ENCODE measurements at regions not wholly inside any gene's neighbourhood (a gene's known extent, or its start where the extent isn't known, plus 50 kb on each side); places are given as distances from the start of the nearest gene placed in this dataset.
"Not testable (repeated sequence)": the region's sequence is repeated elsewhere in the genome, so short reads cannot be mapped to it uniquely, and the experiment has no call there.

DNA sequence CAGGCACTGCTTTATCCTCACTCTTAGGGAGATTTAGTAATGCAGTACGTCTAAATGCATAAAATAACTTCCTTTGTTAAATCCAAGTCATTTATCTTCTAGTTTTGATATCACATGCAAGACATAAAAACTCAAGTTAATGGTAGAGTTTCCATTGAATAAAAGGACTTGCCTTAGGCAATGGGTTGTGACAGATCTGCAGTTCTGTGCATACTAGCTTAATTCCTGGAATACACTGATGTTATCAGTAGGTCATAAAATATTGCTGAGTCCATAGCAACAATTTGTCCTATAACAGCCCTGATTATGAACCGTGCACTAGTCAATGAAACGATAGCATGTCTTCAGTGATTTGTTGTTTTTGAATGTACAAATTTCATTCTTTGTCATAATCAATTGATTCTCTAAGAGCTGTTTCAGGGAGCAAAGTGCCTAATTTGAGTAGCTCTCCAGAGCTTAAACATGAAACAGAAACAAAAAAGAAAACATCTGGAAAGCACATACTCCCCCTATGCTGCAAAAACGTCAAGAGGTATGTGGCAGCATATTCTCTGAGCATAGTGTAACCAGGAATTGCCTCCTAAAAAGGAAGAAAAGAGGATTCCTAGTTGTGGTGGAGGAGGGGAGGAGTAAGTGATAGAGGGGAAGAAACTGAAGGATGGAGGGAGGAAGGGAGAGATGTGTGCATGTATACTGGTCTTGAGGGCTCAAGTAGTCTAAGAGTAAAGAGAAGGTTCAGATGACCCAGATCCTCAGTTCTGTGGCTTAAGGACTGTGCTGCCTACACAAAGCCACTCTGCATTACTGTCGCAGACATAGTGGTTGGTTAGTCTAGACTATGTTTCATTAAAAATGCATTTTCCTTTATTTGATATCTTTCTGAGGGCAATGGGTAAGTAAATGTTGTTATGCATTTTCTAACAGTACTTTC lies 589.2 kb downstream of the PRR16 start:
- ChIA-PET POLR2A (no interaction called here), CTCF (no interaction called here)
- DNase-seq (no peak), ATAC-seq (no peak)
- no peak overlapping the region for H3K27ac ChIP-seq (ENCODE audit: low read depth, low read length)
- no peaks in the 10 kb centered on the region for H3K36me3 ChIP-seq (ENCODE audit: control insufficient read depth in 2 of 3, insufficient read depth in 3 of 3, low read length in 3 of 3)
- Mint-ChIP-seq H3K4me3 (no peak overlapping the region), H3K27me3 (no peaks in the 10 kb centered on the region), H3K9me3 (peaks cover 0 to 7% (median 2%) of the 10 kb centered on the region in 11 donors), H3K36me3 (no peaks in the 10 kb centered on the region), H3K27ac (no peak overlapping the region), H3K4me1 (no peaks in the 10 kb centered on the region)
- intact Hi-C loops (cut with micrococcal nuclease), result no loop called here
- no peak overlapping the region for H3K4me3 ChIP-seq (ENCODE audit: low read length)
- H3K4me1 ChIP-seq (ENCODE audit: control insufficient read depth in 2 of 2, insufficient read depth in 2 of 2, low read length in 2 of 2), result no peaks in the 10 kb centered on the region
- no peaks in the 10 kb centered on the region for H3K27me3 ChIP-seq (ENCODE audit: control insufficient read depth in 2 of 2, insufficient read depth in 2 of 2, low read length in 2 of 2)
- H3K9me3 ChIP-seq (ENCODE audit: control insufficient read depth in 2 of 3, low read length in 3 of 3), result no peaks in the 10 kb centered on the region

DNA sequence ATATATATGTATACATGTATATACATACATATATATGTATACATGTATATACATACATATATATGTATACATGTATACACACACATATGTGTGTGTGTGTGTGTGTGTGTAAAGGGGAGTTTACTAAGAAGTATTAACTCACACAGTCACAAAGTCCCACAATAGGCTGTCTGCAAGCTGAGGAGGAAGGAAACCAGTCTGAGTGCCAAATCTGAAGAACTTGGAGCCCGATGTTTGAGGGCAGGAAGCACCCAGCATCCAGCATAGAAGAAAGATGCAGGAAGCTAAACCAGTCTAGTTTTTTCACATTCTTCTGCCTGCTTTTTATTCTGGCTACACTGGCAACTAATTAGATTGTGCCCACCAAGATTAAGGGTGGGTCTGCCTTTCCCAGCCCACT lies 591.5 kb downstream of the PRR16 start:
- ChIA-PET CTCF (interaction anchor here (0.6 kb wide), 1 partner anchor 18 kb away, joined by 3 read pairs; no protein-coding TSS in a partner anchor), POLR2A (no interaction called here)
- H3K4me1 Mint-ChIP-seq, result no peaks in the 10 kb centered on the region
- H3K27ac Mint-ChIP-seq, result no peak overlapping the region
- peaks cover 0 to 14% (median 3%) of the 10 kb centered on the region in 11 donors for H3K9me3 Mint-ChIP-seq
- H3K9me3 ChIP-seq (ENCODE audit: control insufficient read depth in 2 of 3, low read length in 3 of 3), result no peaks in the 10 kb centered on the region
- H3K36me3 ChIP-seq (ENCODE audit: control insufficient read depth in 2 of 3, insufficient read depth in 3 of 3, low read length in 3 of 3), result no peaks in the 10 kb centered on the region
- no peak overlapping the region for H3K27ac ChIP-seq (ENCODE audit: low read depth, low read length)
- no peaks in the 10 kb centered on the region for H3K27me3 Mint-ChIP-seq
- no peaks in the 10 kb centered on the region for H3K36me3 Mint-ChIP-seq
- H3K4me3 ChIP-seq (ENCODE audit: low read length), result no peak overlapping the region
- intact Hi-C loops (cut with micrococcal nuclease), result no loop called here
- no peaks in the 10 kb centered on the region for H3K4me1 ChIP-seq (ENCODE audit: control insufficient read depth in 2 of 2, insufficient read depth in 2 of 2, low read length in 2 of 2)
- no peak overlapping the region for H3K4me3 Mint-ChIP-seq
- DNase-seq (no peak), ATAC-seq (no peak)
- no peaks in the 10 kb centered on the region for H3K27me3 ChIP-seq (ENCODE audit: control insufficient read depth in 2 of 2, insufficient read depth in 2 of 2, low read length in 2 of 2)

DNA sequence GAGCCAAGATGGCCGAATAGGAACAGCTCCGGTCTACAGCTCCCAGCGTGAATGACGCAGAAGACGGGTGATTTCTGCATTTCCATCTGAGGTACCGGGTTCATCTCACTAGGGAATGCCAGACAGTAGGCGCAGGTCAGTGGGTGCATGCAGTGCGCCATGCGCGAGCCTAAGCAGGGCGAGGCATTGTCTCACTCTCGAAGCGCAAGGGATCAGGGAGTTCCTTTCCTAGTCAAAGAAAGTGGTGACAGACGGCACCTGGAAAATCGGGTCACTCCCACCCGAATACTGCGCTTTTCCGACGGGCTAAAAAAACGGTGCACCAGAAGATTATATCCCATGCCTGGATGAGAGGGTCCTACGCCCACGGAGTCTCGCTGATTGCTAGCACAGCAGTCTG lies 600.1 kb downstream of the PRR16 start:
- DNase-seq; ATAC-seq; H3K36me3 Mint-ChIP-seq; H3K4me3 Mint-ChIP-seq; H3K27me3 ChIP-seq (ENCODE audit: control insufficient read depth in 2 of 2, insufficient read depth in 2 of 2, low read length in 2 of 2); H3K4me1 Mint-ChIP-seq; intact Hi-C loops (cut with micrococcal nuclease); H3K27ac ChIP-seq (ENCODE audit: low read depth, low read length); CTCF ChIA-PET; H3K27me3 Mint-ChIP-seq; H3K27ac Mint-ChIP-seq; H3K4me3 ChIP-seq (ENCODE audit: low read length); POLR2A ChIA-PET; H3K36me3 ChIP-seq (ENCODE audit: control insufficient read depth in 2 of 3, insufficient read depth in 3 of 3, low read length in 3 of 3); H3K9me3 ChIP-seq (ENCODE audit: control insufficient read depth in 2 of 3, low read length in 3 of 3); H3K4me1 ChIP-seq (ENCODE audit: control insufficient read depth in 2 of 2, insufficient read depth in 2 of 2, low read length in 2 of 2): not testable (repeated sequence)
- H3K9me3 Mint-ChIP-seq, result peaks cover 0 to 17% (median 6%) of the 10 kb centered on the region in 11 donors

DNA sequence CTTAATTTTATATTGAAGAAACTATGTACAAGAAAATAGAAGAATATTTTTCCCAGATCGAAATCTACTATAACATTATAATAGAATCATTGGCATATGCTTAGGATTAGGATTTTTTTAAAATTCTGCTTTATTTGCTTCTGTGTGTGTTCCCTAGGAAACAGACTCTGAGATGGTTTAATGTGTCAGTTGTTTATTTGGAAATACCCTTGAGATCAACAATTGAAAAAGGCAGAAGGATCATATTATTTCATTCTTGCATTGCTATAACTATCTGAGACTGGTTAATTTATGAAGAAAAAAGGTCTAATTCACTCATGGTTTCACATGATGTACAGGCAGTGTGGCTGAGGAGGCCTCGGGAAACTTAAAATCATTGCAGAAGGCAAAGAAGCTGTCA lies 622.6 kb downstream of the PRR16 start:
- Histone ChIP-seq H3K4me1 (ENCODE audit: control insufficient read depth in 2 of 2, insufficient read depth in 2 of 2, low read length in 2 of 2) (no peaks in the 10 kb centered on the region), H3K4me3 (ENCODE audit: low read length) (no peak overlapping the region), H3K9me3 (ENCODE audit: control insufficient read depth in 2 of 3, low read length in 3 of 3) (no peaks in the 10 kb centered on the region), H3K27ac (ENCODE audit: low read depth, low read length) (no peak overlapping the region), H3K36me3 (ENCODE audit: control insufficient read depth in 2 of 3, insufficient read depth in 3 of 3, low read length in 3 of 3) (no peaks in the 10 kb centered on the region), H3K27me3 (ENCODE audit: control insufficient read depth in 2 of 2, insufficient read depth in 2 of 2, low read length in 2 of 2) (no peaks in the 10 kb centered on the region)
- ATAC-seq, result no peak
- Mint-ChIP-seq H3K27ac (no peak overlapping the region), H3K9me3 (peaks cover 2 to 18% (median 7%) of the 10 kb centered on the region in 11 donors), H3K27me3 (no peaks in the 10 kb centered on the region), H3K4me3 (no peak overlapping the region), H3K36me3 (peaks cover 0 to 4% (median 0%) of the 10 kb centered on the region in 5 donors), H3K4me1 (no peaks in the 10 kb centered on the region)
- POLR2A ChIA-PET, result no interaction called here
- DNase-seq, result no peak
- CTCF ChIA-PET, result no interaction called here
- intact Hi-C loops (cut with micrococcal nuclease), result no loop called here

DNA sequence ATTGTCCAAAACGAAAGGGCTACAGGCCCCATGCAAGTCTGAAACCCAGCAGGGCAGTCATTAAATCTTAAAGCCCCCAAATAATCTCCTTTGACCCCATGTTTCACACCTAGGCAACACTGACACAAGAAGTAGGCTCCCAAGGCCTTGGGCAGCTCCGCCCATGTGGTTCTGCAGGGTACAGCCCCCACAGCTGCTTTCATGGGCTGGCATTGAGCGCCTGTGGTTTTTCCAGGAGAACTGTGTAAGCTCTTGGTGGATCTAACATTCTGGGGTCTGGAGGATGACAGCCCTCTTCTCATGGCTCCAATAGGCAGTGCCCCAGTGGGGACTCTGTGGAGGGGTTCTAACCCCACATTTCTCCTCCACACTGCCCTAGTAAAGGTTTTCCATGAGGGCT lies 623.5 kb downstream of the PRR16 start:
- H3K4me3 Mint-ChIP-seq, result no peak overlapping the region
- ChIA-PET POLR2A (no interaction called here), CTCF (no interaction called here)
- H3K27me3 Mint-ChIP-seq, result no peaks in the 10 kb centered on the region
- no peak for ATAC-seq
- no peak overlapping the region for H3K4me3 ChIP-seq (ENCODE audit: low read length)
- no peak overlapping the region for H3K27ac Mint-ChIP-seq
- intact Hi-C loops (cut with micrococcal nuclease), result no loop called here
- no peaks in the 10 kb centered on the region for H3K4me1 Mint-ChIP-seq
- H3K36me3 ChIP-seq (ENCODE audit: control insufficient read depth in 2 of 3, insufficient read depth in 3 of 3, low read length in 3 of 3), result no peaks in the 10 kb centered on the region
- H3K4me1 ChIP-seq (ENCODE audit: control insufficient read depth in 2 of 2, insufficient read depth in 2 of 2, low read length in 2 of 2), result no peaks in the 10 kb centered on the region
- no peaks in the 10 kb centered on the region for H3K27me3 ChIP-seq (ENCODE audit: control insufficient read depth in 2 of 2, insufficient read depth in 2 of 2, low read length in 2 of 2)
- no peak for DNase-seq
- no peaks in the 10 kb centered on the region for H3K9me3 ChIP-seq (ENCODE audit: control insufficient read depth in 2 of 3, low read length in 3 of 3)
- peaks cover 0 to 4% (median 0%) of the 10 kb centered on the region in 5 donors for H3K36me3 Mint-ChIP-seq
- peaks cover 2 to 18% (median 7%) of the 10 kb centered on the region in 11 donors for H3K9me3 Mint-ChIP-seq
- no peak overlapping the region for H3K27ac ChIP-seq (ENCODE audit: low read depth, low read length)

DNA sequence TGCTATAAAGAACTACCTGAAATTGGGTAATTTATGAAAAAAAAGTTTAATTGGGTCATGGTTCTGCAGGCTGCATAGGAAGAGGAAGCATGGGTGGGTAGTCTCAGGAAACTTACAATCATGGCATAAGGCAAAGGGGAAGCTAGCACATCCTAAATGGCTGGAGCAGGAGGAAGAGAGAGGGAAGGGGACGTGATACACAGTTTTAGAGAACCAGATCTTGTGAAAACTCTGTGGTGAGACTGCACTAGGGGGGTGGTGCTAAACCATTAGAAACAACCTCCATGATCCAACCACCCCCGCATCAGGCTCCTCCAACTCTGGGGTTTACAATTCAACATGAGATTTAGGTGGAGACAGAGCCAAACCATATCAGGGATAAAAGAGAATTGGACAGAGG lies 624.2 kb downstream of the PRR16 start:
- Mint-ChIP-seq H3K4me3 (no peak overlapping the region), H3K27ac (no peak overlapping the region), H3K4me1 (no peaks in the 10 kb centered on the region), H3K27me3 (no peaks in the 10 kb centered on the region), H3K36me3 (peaks cover 0 to 4% (median 0%) of the 10 kb centered on the region in 5 donors), H3K9me3 (peaks cover 2 to 18% (median 7%) of the 10 kb centered on the region in 11 donors)
- Histone ChIP-seq H3K36me3 (ENCODE audit: control insufficient read depth in 2 of 3, insufficient read depth in 3 of 3, low read length in 3 of 3) (no peaks in the 10 kb centered on the region), H3K27ac (ENCODE audit: low read depth, low read length) (no peak overlapping the region), H3K4me1 (ENCODE audit: control insufficient read depth in 2 of 2, insufficient read depth in 2 of 2, low read length in 2 of 2) (no peaks in the 10 kb centered on the region), H3K27me3 (ENCODE audit: control insufficient read depth in 2 of 2, insufficient read depth in 2 of 2, low read length in 2 of 2) (no peaks in the 10 kb centered on the region), H3K9me3 (ENCODE audit: control insufficient read depth in 2 of 3, low read length in 3 of 3) (no peaks in the 10 kb centered on the region), H3K4me3 (ENCODE audit: low read length) (no peak overlapping the region)
- ChIA-PET CTCF (no interaction called here), POLR2A (no interaction called here)
- no peak for DNase-seq
- ATAC-seq, result no peak
- intact Hi-C loops (cut with micrococcal nuclease), result no loop called here

DNA sequence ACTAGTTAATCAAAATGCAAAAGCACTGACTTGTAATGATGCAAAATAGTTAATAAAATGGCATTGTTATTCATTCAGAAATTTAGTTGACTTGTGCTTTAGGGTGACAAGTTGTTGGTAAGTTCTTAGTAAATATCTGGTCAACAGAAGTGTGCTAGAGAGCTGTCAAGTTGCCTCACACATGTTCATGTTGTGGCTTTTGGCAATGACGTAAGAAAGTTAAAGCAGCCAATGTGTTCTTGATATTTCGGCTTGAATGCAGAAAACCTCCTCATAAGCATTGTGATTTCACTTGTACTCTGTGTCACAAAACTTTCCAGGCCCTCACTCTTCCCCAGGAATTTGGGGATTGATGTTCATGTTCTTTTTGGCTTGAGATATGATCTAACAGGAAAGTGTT lies 626.7 kb downstream of the PRR16 start:
- H3K36me3 Mint-ChIP-seq, result peaks cover 0 to 4% (median 0%) of the 10 kb centered on the region in 5 donors
- H3K27me3 Mint-ChIP-seq, result no peaks in the 10 kb centered on the region
- H3K27me3 ChIP-seq (ENCODE audit: control insufficient read depth in 2 of 2, insufficient read depth in 2 of 2, low read length in 2 of 2), result no peaks in the 10 kb centered on the region
- no peaks in the 10 kb centered on the region for H3K4me1 ChIP-seq (ENCODE audit: control insufficient read depth in 2 of 2, insufficient read depth in 2 of 2, low read length in 2 of 2)
- POLR2A ChIA-PET, result no interaction called here
- CTCF ChIA-PET, result no interaction called here
- ATAC-seq (no peak), DNase-seq (no peak)
- no peak overlapping the region for H3K27ac Mint-ChIP-seq
- H3K27ac ChIP-seq (ENCODE audit: low read depth, low read length), result no peak overlapping the region
- H3K36me3 ChIP-seq (ENCODE audit: control insufficient read depth in 2 of 3, insufficient read depth in 3 of 3, low read length in 3 of 3), result no peaks in the 10 kb centered on the region
- no peaks in the 10 kb centered on the region for H3K4me1 Mint-ChIP-seq
- peaks cover 0 to 9% (median 4%) of the 10 kb centered on the region in 11 donors for H3K9me3 Mint-ChIP-seq
- H3K9me3 ChIP-seq (ENCODE audit: control insufficient read depth in 2 of 3, low read length in 3 of 3), result no peaks in the 10 kb centered on the region
- intact Hi-C loops (cut with micrococcal nuclease), result no loop called here
- H3K4me3 Mint-ChIP-seq, result no peak overlapping the region
- no peak overlapping the region for H3K4me3 ChIP-seq (ENCODE audit: low read length)

Data from naive thymus-derived CD4-positive, alpha-beta T cell (primary cell).